ENCODE measurements at regions not wholly inside any gene's neighbourhood (a gene's known extent, or its start where the extent isn't known, plus 50 kb on each side); places are given as distances from the start of the nearest gene placed in this dataset.
"Not testable (repeated sequence)": the region's sequence is repeated elsewhere in the genome, so short reads cannot be mapped to it uniquely, and the experiment has no call there.

DNA sequence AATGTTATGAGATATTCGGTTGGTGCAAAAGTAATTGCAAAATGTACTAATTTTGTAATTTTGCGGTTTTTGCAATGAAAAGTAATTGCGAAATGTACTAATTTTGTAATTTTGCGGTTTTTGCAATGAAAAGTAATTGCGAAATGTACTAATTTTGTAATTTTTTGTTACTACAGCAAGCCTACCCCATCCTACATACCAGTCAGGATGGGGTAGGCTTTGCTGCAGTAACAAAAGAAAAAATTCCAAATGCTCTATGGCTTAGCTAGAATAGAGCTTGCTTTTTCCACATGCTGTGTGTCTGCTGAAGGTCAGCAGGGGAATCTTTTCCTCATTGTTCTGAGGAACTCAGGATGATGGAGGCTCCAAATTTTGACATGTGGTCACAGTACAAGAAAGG lies 83.3 kb upstream of the GPRC5B start:
- WGBS: 91% methylated on average over 5 of the region's 5 CpGs
- H3K27me3 ChIP-seq: peaks cover 6% of the 10 kb centered on the region
- H3K9me3 ChIP-seq: no peaks in the 10 kb centered on the region
- no peak for TF ChIP-seq POLR2A (IDR thresholded peaks at IDR 0.05)
- TF ChIP-seq, protein P1, sequence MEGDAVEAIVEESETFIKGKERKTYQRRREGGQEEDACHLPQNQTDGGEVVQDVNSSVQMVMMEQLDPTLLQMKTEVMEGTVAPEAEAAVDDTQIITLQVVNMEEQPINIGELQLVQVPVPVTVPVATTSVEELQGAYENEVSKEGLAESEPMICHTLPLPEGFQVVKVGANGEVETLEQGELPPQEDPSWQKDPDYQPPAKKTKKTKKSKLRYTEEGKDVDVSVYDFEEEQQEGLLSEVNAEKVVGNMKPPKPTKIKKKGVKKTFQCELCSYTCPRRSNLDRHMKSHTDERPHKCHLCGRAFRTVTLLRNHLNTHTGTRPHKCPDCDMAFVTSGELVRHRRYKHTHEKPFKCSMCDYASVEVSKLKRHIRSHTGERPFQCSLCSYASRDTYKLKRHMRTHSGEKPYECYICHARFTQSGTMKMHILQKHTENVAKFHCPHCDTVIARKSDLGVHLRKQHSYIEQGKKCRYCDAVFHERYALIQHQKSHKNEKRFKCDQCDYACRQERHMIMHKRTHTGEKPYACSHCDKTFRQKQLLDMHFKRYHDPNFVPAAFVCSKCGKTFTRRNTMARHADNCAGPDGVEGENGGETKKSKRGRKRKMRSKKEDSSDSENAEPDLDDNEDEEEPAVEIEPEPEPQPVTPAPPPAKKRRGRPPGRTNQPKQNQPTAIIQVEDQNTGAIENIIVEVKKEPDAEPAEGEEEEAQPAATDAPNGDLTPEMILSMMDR (IDR thresholded peaks at IDR 0.05): no peak
- no peak for TF ChIP-seq POLR2AphosphoS5 (IDR thresholded peaks at IDR 0.05)
- TF ChIP-seq EP300 (IDR thresholded peaks at IDR 0.05): no peak
- no peak overlapping the region for H3K4me3 ChIP-seq
- DNase-seq (ENCODE audit: low spot score in 2 of 2): no peak
- no peak overlapping the region for H3K27ac ChIP-seq
- no peaks in the 10 kb centered on the region for H3K36me3 ChIP-seq
- no peaks in the 10 kb centered on the region for H3K4me1 ChIP-seq

DNA sequence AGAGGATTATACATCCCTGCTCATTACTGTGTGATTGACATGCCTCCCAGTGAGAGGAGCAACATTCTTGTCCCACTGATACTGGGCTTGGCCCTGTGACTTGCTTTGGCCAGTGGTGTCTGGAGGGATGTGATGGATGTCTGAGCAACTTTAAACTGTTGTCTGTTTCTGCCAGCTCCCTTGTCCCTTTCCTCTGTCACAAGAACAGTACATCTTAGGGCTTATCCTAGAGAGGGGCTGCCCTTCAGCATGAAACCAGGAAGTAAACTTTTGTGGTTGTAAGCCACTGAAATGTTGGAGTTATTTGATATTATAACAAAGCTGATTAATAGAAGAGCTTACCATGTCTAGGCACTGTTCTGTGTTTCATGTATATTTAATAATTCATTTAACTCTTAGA lies 82.9 kb upstream of the GPRC5B start:
- no peaks in the 10 kb centered on the region for H3K36me3 ChIP-seq
- H3K27me3 ChIP-seq: peaks cover 6% of the 10 kb centered on the region
- no peak overlapping the region for H3K27ac ChIP-seq
- TF ChIP-seq, protein P1 (IDR thresholded peaks at IDR 0.05): no peak
- no peak for TF ChIP-seq POLR2A (IDR thresholded peaks at IDR 0.05)
- no peak for TF ChIP-seq EP300 (IDR thresholded peaks at IDR 0.05)
- TF ChIP-seq POLR2AphosphoS5 (IDR thresholded peaks at IDR 0.05): no peak
- no peak for DNase-seq (ENCODE audit: low spot score in 2 of 2)
- no peaks in the 10 kb centered on the region for H3K4me1 ChIP-seq
- H3K9me3 ChIP-seq: no peaks in the 10 kb centered on the region
- no peak overlapping the region for H3K4me3 ChIP-seq

- Histone ChIP-seq H3K9me3 (no peaks in the 10 kb centered on the region), H3K36me3 (no peaks in the 10 kb centered on the region), H3K4me3 (no peak overlapping the region), H3K4me1 (no peaks in the 10 kb centered on the region), H3K27ac (no peak overlapping the region), H3K27me3 (peaks cover 16% of the 10 kb centered on the region)
- DNase-seq (ENCODE audit: low spot score in 2 of 2): no peak
- 56% methylated on average over 5 of the region's 5 CpGs for WGBS
- TF ChIP-seq EP300 (IDR thresholded peaks at IDR 0.05) (no peak), POLR2A (IDR thresholded peaks at IDR 0.05) (no peak), POLR2AphosphoS5 (IDR thresholded peaks at IDR 0.05) (no peak)
- TF ChIP-seq, protein P1 (IDR thresholded peaks at IDR 0.05): no peak
Observed at GRCh38 chr16:19963301-19963700, 78.7 kb upstream of the GPRC5B start.

DNA sequence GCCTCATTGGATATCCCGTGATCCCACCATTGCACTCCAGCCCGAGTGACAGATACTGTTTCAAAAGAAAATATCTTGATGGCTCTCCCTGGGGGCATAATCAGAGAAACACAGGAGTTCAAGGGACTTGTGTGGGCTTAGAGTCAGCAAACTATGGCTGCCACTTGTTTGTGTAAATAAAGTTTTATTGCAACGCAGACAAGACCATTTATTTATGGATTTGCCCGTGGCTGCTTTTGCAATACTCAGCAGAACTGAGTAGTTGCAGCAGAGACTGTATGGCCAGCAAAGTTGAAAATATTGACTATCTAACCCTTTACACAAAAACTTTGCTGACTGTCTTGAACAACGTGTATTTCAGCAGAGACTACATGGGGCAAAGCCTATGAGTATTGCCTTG lies 75.5 kb upstream of the GPRC5B start:
- TF ChIP-seq, protein P1 (IDR thresholded peaks at IDR 0.05): no peak
- TF ChIP-seq EP300 (IDR thresholded peaks at IDR 0.05) (no peak), POLR2A (IDR thresholded peaks at IDR 0.05) (no peak), POLR2AphosphoS5 (IDR thresholded peaks at IDR 0.05) (no peak)
- no peaks in the 10 kb centered on the region for H3K36me3 ChIP-seq
- no peak overlapping the region for H3K27ac ChIP-seq
- 61% methylated on average over 5 of the region's 5 CpGs for WGBS
- no peaks in the 10 kb centered on the region for H3K4me1 ChIP-seq
- peaks cover 19% of the 10 kb centered on the region for H3K27me3 ChIP-seq
- no peak overlapping the region for H3K4me3 ChIP-seq
- no peaks in the 10 kb centered on the region for H3K9me3 ChIP-seq
- DNase-seq (ENCODE audit: low spot score in 2 of 2): no peak

DNA sequence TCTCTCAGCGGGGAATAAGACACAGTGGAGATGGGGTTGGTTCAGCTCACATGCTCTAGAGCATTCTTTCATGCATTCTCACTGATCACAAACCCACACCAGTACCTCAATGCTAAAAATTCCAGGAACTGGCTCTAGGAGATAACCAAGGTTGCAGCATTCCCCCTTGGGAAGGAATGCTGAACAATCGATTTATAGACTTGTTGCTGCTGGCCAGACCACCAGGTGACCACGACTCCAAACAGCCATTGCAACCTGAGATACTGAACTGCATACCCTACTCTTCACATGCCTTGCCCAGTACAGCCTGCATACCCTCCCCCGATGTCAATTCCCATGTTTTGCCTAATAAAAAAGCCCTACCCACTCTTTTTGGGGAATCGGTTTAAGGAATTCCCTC lies 75.1 kb upstream of the GPRC5B start:
- WGBS: 36% methylated on average over 5 of the region's 5 CpGs
- no peak for DNase-seq (ENCODE audit: low spot score in 2 of 2)
- Histone ChIP-seq H3K4me3 (no peak overlapping the region), H3K27me3 (peaks cover 19% of the 10 kb centered on the region), H3K36me3 (no peaks in the 10 kb centered on the region), H3K9me3 (no peaks in the 10 kb centered on the region), H3K4me1 (no peaks in the 10 kb centered on the region), H3K27ac (no peak overlapping the region)
- TF ChIP-seq EP300 (IDR thresholded peaks at IDR 0.05) (no peak), POLR2AphosphoS5 (IDR thresholded peaks at IDR 0.05) (no peak), POLR2A (IDR thresholded peaks at IDR 0.05) (no peak)
- TF ChIP-seq, protein P1 (IDR thresholded peaks at IDR 0.05): no peak

GRCh38 chr16:19955896-19956295 lies 71.2 kb upstream of the GPRC5B start:
- not testable (repeated sequence) for H3K27ac ChIP-seq; H3K36me3 ChIP-seq; DNase-seq (ENCODE audit: low spot score in 2 of 2); H3K4me3 ChIP-seq; H3K9me3 ChIP-seq; H3K4me1 ChIP-seq
- H3K27me3 ChIP-seq: peaks cover 19% of the 10 kb centered on the region
- WGBS: 85% methylated on average over 3 of the region's 3 CpGs

DNA sequence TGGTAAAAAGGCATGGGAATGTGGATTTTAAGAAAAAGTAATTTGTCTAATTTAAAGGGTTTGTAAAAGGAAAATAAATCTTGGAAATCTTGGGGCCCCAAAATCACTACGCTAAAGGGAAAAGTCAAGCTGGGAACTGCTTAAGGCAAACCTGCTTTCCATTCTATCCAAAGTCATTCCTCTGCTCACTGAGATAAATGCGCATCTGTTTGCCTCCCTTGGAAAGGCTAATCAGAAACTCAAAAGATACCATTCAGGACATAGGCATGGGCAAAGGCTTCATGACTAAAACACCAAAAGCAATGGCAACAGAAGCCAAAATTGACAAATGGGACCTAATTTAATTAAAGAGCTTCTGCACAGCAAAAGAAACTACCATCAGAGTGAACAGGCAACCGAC lies 70.4 kb upstream of the GPRC5B start:
- not testable (repeated sequence) for H3K36me3 ChIP-seq; H3K9me3 ChIP-seq; H3K4me1 ChIP-seq; H3K4me3 ChIP-seq; H3K27ac ChIP-seq; DNase-seq (ENCODE audit: low spot score in 2 of 2)
- WGBS: 65% methylated on average over 3 of the region's 3 CpGs
- H3K27me3 ChIP-seq: peaks cover 14% of the 10 kb centered on the region

Measured in suprapubic skin (tissue), 4 donors.